GM20000 (cell line): ENCODE measurements at regions not wholly inside any gene's neighbourhood (a gene's known extent, or its start where the extent isn't known, plus 50 kb on each side); places are given as distances from the start of the nearest gene placed in this dataset.
"Not testable (repeated sequence)": the region's sequence is repeated elsewhere in the genome, so short reads cannot be mapped to it uniquely, and the experiment has no call there.

Source experiments
- DNase-seq: peaks from one replicate; pipeline ENCODE4 v3.0.0; 2012; ENCODE audit warnings: low spot score
- TF ChIP-seq, protein P1 (sequence below): IDR thresholded peaks from 2 replicates; pipeline ENCODE4 v1.5.1; 2012; ENCODE audit warnings: mild to moderate bottlenecking, control low read depth; ENCODE audit errors: extremely low read depth, missing control alignments

DNA sequence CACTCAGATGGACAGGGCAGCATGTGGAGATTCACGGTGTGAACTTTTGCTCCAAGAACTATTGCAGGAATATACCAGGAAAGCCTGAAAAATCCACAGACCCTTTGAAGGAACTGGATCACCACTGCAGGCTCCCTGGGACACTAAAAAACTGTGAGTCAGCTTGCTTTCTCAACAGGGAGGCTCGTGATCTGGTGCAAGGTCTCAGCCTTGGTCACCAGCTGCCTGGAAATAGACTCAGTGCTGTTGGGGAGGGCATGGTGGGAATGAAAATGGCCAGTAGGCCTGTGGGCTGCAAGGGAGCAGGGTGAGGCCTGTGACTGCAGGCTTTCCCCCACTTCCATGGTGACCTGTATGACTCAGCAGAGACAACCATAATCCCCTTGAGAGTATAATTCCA is 426.4 kb upstream of the RPS6KA3 start:
- TF ChIP-seq, protein P1, sequence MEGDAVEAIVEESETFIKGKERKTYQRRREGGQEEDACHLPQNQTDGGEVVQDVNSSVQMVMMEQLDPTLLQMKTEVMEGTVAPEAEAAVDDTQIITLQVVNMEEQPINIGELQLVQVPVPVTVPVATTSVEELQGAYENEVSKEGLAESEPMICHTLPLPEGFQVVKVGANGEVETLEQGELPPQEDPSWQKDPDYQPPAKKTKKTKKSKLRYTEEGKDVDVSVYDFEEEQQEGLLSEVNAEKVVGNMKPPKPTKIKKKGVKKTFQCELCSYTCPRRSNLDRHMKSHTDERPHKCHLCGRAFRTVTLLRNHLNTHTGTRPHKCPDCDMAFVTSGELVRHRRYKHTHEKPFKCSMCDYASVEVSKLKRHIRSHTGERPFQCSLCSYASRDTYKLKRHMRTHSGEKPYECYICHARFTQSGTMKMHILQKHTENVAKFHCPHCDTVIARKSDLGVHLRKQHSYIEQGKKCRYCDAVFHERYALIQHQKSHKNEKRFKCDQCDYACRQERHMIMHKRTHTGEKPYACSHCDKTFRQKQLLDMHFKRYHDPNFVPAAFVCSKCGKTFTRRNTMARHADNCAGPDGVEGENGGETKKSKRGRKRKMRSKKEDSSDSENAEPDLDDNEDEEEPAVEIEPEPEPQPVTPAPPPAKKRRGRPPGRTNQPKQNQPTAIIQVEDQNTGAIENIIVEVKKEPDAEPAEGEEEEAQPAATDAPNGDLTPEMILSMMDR = no peak
- no peak for DNase-seq

DNA sequence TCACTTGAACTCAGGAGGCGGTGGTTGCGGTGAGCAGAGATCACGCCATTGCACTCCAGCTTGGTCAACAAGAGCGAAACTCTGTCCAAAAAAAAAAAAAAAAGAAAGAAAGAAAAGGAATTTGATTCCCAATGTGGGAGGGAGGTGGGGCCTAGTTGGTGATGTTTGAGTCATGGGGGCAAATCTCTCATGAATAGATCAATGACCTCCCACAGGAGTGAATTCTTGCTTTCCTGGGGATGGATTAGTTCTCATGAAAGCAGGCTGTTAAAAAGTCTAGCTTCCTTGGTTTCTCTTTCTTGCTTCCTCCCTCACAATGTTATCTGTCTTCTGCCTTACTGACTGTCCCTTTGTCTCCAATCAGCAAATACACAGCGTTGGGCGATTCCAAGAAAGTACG is 419.5 kb upstream of the RPS6KA3 start:
- TF ChIP-seq, protein P1 = no peak
- no peak for DNase-seq

DNA sequence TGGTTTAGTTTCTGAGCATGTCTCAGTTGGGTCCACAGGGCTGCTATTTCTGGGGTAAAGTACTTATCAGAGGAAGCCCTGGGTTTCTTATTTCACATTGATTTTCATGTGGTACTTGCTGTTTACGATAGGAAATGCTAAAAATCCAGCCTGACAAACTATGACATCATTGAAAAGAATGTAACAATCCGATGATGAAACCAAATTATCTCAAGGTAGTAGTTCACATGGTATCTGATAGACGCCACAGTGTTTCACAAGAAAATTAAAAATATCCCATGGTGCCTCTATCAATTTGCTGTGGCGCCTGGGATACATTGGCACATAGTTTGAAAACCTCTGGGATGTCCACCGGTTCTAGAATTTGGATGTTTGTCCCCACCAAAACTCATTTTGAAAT is 418.9 kb upstream of the RPS6KA3 start:
- TF ChIP-seq, protein P1 = no peak
- no peak for DNase-seq

DNA sequence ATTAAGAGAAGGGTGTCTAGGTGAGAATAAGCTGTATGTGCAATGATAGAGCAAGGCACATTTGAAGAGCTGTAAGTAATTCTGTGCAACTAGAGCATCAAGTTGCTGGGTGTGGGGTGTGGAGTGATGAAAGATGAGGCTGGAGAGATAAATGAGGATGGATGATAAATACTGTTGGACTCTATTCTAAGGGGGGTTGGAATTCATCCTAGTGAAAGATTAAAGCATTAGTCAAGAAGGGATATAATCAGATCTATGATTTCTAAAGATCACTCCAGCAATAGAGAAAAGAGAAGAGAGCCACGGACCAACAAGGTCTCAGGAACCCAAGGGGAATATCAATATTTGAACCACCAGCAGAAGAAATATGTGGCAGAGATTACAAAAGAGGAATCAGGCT is 415.0 kb upstream of the RPS6KA3 start:
- DNase-seq = no peak
- TF ChIP-seq, protein P1 = no peak

DNA sequence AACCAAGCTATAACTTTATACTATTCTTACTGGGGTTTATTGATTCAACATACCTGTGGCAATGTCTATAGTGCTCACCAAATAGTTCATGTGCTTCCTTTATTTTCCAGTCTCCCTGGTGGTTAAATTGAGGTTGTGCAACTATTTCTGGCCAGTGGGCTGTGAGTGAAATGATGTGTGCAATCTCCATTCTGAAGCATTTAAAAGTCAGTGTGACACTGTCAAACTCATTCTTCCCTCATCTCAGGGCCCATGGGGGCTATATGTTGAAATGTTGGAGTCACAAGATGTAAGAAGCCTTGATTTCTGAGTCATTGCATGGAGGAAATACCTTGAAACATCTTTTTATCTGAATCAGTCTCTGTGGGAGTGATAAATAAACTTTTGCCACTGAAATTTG is 414.3 kb upstream of the RPS6KA3 start:
- no peak for DNase-seq
- TF ChIP-seq, protein P1 = no peak

DNA sequence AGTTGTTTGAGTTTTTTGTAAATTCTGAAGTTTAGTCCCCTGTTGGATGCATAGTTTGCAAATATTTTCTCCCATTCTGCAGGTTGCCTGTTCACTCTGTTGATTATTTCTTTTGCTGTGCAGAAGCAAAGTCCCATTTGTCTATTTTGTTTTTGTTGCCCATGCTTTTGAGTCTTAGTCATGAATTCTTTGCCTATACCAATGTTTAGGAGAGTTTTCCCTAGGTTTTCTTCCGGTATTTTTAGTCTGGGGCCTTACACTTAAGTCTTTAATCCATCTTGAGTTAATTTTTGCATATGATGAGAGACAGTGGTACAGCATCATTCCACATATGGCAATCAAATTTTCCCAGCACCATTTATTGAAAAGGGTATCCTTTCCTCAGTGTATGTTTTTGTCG is 405.8 kb upstream of the RPS6KA3 start:
- TF ChIP-seq, protein P1 = no peak
- no peak for DNase-seq

DNA sequence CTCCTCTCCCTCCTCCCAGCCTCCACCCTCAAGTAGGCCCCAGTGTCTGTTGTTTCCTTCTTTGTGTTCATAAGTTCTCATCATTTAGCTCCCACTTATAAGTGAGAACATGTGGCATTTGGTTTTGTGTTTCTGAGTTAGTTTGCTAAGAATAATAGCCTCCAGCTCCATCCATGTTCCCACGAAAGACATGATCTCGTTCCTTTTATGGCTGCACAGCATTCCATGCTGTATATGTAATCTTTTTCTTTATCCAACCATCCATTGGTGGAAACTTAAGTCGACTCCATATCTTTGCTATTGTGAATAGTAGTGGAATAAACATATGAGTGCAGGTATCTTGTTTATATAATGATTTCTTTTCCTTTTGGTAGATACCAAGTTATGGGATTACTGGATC is 405.0 kb upstream of the RPS6KA3 start:
- DNase-seq = not testable (repeated sequence)

DNA sequence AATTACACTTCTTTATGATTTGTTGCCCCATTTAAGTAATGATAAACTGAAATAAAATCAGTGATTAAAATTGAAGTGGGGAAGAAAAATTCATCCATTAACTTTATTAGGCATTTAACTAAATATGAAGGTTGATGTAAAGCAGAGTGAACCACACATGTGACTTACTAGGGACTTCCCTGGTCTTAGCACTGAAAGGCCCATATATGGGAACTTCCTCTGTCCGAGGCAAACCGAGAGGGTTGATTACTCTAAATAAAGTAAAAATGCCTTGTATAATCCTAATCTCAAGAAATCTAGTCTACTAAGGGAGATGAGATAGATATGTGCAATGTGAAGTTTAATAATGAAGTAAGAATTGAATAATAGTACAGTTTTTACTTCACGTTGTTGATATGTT is 403.9 kb upstream of the RPS6KA3 start:
- TF ChIP-seq, protein P1 = no peak
- no peak for DNase-seq
